HCT116 (cell line): ENCODE measurements at regions not wholly inside any gene's neighbourhood (a gene's known extent, or its start where the extent isn't known, plus 50 kb on each side); places are given as distances from the start of the nearest gene placed in this dataset.

ENCODE experiments used
- CTCF ChIP-seq, 3 experiments: fragments of 200-600 bp in 1 of 3; sonication (generic) in 1 of 3; IDR thresholded peaks in 2 of 3; conservative IDR thresholded peaks in 1 of 3; 2 replicates each; pipeline ENCODE4 v1.5.1; 2012 to 2017; ENCODE audit warnings: low read depth in 2 of 3, low read length in 2 of 3, antibody characterized with exemption in 1 of 3, borderline replicate concordance in 1 of 3, control low read depth in 1 of 3, mild to moderate bottlenecking in 1 of 3, mixed read lengths in 1 of 3, mixed run types in 1 of 3, moderate library complexity in 1 of 3; ENCODE audit not compliant: insufficient read depth in 1 of 3
- EGR1 ChIP-seq: IDR thresholded peaks from 2 replicates; pipeline ENCODE4 v1.6.1; 2012; ENCODE audit warnings: low read depth

GRCh38 chr4:19205853-19206252 is 1045.9 kb upstream of the SLIT2 start:
- TF ChIP-seq CTCF (IDR thresholded peaks at IDR 0.05 in 2 of 3, conservative IDR thresholded peaks at IDR 0.05 in 1 of 3; ENCODE audit: borderline replicate concordance in 1 of 3, insufficient read depth in 1 of 3, low read depth in 2 of 3, low read length in 2 of 3) (no peak), EGR1 (no peak)
